HL-60/S4 treated with phorbol 12-myristate 13-acetate at 8.2 ng/mL for 4 days and 3 days (cell line): ENCODE measurements at regions not wholly inside any gene's neighbourhood (a gene's known extent, or its start where the extent isn't known, plus 50 kb on each side); places are given as distances from the start of the nearest gene placed in this dataset.
"Not testable (repeated sequence)": the region's sequence is repeated elsewhere in the genome, so short reads cannot be mapped to it uniquely, and the experiment has no call there.

Source experiments
- in situ Hi-C: fragments of 300-500 bp; cut with MboI; formaldehyde crosslinking; loops from 2 replicates; pipeline ENCODE4 v1.15.0; 2022; ENCODE audit warnings: low sequenced_read_pairs

DNA sequence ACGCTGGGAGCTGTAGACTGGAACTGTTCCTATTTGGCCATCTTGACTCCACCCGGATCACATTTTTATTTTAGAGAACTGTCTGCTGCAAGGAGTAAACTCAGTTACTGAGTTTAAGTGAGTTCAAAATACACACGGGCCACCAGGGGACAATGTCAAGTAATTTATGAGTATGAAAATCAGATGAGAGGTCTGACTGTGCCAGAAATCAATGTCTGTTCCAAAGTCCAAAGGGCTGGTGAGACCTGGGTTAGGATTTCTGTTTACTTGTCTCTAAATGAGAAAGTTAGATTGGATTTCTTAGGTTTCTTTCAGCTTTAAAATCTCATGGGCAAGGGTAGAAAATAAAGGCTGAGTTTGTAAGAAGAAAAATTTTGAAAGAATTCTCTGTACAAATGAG, 465.8 kb upstream of the MEIS1 start:
- in situ Hi-C loops = no loop called here

DNA sequence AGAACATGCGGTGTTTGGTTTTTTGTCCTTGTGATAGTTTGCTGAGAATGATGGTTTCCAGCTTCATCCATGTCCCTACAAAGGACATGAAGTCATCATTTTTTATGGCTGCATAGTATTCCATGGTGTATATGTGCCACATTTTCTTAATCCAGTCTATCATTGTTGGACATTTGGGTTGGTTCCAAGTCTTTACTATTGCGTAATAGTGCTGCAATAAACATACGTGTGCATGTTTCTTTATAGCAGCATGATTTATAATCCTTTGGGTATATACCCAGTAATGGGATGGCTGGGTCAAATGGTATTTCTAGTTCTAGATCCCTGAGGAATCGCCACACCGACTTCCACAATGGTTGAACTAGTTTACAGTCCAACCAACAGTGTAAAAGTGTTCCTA, 471.6 kb upstream of the MEIS1 start:
- in situ Hi-C loops = not testable (repeated sequence)

DNA sequence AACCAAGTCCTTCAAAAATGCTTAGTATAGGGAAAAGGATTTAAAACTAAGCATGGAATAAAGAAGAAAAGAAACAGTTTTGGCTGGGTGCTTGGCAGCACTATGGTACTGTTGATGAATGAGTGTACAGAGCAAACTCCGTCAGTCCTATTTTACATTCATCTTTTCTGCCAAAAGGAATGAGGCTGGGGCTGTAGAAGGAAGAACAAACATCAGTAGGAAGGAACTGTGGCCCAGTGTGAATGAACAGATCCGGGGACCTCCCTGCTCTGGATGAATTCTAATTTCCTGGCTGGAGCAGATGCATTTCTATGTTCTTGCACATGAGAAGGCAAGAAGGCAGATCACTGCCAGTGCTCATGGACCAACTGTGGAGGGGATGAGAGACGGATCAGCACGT, 474.0 kb upstream of the MEIS1 start:
- in situ Hi-C loops = no loop called here

DNA sequence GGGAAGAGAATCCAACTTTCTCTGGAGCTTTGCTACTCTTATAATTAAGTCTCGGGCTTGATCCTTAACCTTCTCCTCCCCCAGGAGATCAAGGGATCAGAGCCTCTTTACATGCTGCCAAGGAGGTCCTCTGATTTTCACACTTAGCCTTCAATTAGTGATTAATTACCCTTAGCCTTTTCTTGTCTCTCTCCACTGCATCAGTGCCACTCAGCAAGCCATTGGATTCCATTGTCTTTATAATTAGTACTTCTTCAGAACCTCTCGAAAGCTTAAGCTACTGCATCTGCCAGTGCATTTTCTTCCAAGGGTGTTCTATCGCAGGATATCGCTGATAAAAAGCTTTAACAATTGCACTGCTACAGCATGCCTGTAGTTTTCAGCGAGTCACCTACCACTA, 477.0 kb upstream of the MEIS1 start:
- in situ Hi-C loops = no loop called here

DNA sequence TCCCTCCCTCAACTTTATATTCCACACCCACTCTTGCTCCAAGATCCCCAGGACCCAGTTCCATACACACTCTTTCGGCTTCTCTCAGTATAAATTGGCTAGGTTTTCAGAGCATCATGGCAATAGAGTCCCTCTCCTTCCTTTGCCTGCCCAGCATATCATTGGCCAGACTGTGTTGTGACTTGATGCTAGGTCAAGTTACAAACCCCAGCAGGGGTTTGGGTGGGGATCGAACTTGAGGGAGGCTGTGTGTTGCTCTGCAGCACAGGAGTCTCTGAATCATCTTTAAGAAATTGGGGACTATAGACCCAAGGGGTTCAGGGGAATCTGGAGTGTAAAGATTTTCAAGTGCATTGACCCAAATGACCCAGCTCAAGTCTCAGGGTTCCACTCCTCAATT, 477.5 kb upstream of the MEIS1 start:
- in situ Hi-C loops = no loop called here

- in situ Hi-C loops = no loop called here
Observed at GRCh38 chr2:65955259-65955658, 479.7 kb upstream of the MEIS1 start.

DNA sequence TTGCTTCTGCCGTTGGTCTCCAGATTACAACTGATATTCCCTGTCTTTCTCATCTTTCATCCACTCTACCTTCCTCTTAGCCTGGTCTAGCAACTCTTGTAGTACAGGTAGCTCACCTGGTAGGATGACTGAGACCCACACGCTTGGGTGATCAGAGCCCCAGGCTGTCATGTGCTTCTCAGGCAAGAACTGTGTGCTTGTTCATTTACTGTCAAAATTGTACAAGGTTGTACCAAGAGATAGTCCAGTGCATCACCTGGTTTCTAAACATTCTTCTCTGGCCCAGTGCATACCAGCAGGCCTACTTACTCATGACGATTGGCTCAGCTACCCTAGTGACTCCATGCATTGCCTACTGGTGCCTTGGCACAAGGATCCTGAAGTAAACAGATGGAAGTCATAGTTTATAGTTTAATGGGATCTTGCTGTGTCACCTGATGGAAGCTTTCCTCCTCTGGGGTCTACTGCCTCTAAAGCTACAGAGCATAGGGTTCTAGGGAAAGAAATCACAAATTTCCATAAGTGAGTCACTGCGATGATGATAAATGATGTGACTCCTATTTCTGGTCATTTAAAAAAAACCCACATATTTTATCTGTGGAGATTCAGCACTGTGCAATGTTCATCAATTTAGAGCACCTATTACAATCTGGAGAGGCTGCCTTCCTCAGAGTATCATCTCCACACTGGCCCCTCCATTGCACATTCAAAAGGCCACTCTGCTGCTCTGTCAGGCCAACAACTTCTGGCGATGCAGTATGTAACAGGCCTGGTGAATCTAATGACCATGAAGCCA, 481.8 kb upstream of the MEIS1 start:
- in situ Hi-C loops = no loop called here

DNA sequence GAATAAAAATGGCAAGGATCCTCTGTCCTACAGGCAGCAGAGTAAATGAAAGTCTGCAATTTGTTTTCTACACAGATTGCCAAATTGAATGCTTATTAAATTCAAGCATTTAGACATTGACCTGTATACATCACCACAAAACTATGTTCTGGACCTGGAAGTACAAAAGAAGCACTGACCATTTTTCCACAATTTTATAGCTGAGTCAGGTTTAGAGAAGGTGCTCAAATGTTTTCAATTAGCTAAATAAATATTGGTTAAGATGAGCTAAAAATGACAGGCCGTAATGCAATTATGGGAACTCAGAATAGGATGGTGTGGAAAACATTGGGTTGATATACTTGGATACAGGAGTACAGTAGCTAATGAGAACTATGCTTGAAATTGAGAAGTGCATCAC, 490.7 kb upstream of the MEIS1 start:
- in situ Hi-C loops = no loop called here

DNA sequence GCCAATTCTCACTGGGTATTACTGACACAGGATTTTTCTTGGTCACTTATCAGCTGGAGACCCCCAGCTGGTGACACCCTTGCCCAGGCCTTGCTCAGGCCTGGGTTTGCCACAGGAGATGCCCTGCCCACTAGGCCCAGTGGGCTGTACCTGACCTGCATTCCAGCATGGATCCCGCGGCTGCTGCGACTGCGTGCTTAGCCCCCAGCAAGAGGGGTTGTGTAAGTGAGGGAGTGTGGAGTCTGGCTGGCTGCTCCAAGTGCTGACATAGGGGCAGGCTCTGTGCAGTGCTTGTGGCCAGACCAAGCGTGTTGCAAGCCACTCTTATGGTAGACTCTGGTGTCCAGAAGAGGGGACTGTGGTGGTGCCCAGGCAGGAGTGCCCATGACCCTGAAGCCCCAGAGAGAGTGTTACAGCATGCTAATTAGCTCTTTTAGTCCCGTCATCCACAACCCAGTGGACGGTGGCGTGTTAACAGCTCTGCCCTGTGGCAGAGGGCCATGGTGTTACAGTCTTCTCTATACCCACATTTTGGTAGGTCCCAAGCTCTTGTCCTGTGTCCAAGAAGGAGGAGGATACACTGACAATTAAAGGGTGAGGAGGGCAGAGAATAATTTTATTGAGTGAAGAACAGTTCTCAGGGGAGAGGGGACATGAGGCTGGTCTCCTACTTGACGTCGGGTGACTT, 491.7 kb upstream of the MEIS1 start:
- in situ Hi-C loops = no loop called here

DNA sequence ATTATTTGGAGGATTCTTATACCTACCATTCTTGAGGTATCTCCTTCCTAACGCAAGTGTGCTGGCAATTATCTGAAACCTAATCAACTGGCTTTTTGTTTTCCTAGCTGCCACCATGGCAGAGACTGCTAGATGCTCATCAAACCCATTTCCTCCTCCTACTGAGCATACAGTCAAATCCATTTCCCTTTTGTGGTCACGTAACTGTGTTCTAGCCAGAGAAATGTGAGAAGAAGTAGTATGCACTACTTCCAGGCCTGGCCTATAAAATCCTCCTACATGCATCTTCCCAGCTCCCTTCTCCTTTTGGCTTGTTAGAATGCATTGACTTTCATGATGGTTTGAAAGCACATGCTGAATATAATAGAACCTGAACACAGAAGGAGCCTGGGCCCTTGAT, 494.1 kb upstream of the MEIS1 start:
- in situ Hi-C loops = no loop called here

GRCh38 chr2:65939687-65940086, 495.2 kb upstream of the MEIS1 start:
- in situ Hi-C loops = no loop called here

GRCh38 chr2:65937379-65938160, 497.4 kb upstream of the MEIS1 start:
- in situ Hi-C loops = no loop called here

GRCh38 chr2:65934992-65935629, 499.8 kb upstream of the MEIS1 start:
- in situ Hi-C loops = no loop called here

DNA sequence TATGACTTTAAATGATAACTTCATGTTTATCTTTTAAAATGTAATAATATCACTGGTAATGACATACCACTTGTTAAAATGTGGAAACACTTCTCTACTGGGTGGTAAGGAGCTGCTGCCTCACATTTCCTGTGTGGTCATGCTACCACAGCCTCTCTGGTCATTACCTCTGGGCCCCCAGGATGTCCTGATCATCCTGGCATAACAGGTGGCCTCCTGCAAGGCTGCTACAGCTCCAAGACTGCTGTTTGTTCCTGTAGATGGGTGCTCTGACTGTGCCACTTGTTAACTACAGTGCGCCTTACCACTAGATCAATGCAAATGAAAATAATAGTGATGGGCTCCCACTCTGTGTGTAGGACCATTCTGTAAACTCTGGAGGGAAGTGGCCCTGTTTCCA, 500.2 kb upstream of the SPRED2 start:
- in situ Hi-C loops = no loop called here

- in situ Hi-C loops = no loop called here
Observed at GRCh38 chr2:65931056-65931455, 498.7 kb upstream of the SPRED2 start.

DNA sequence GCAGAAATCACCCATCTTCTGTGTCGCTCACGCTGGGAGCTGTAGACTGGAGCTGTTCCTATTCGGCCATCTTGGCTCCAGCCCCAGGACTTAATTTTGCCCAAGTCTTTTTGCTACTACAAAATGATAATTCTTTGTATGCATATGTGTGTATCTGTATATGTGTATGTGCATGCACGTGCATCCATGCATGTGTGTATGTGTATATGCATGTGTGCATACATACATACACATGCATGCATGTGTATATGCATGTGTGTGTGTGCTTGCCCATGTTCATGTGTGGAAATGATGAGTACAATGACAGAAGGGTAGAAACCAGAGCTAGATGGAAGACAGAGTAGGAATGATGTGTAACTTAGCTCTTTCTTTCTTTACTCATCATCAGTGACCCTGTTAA, 497.9 kb upstream of the SPRED2 start:
- in situ Hi-C loops = no loop called here

DNA sequence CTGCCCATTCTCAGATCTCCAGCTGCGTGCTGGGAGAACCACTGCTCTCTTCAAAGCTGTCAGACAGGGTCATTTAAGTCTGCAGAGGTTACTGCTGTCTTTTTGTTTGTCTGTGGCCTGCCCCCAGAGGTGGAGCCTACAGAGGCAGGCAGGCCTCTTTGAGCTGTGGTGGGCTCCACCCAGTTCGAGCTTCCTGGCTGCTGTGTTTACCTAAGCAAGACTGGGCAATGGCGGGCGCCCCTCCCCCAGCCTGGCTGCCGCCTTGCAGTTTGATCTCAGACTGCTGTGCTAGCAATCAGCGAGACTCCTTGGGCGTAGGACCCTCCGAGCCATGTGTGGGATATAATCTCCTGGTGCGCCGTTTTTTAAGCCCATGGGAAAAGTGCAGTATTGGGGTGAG, 497.3 kb upstream of the SPRED2 start:
- in situ Hi-C loops = not testable (repeated sequence)

DNA sequence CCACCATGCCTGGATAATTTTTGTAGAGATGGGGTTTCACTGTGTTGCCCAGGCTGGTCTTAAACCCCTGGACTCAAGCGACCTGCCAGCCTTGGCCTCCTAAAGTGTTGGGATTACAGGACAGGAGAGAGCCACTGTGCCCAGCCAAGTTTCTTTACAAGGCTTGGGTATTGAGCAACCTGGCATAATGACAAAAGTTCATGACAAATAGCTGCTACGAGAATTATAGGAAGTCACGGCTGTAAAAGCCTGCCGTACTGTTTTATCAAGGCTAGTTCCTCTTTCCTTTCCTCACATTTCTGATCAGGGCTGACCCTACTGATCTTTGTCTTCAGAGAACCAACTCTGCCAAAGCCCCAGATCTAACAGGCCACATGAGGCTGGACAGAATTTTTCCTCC, 490.4 kb upstream of the SPRED2 start:
- in situ Hi-C loops = no loop called here

DNA sequence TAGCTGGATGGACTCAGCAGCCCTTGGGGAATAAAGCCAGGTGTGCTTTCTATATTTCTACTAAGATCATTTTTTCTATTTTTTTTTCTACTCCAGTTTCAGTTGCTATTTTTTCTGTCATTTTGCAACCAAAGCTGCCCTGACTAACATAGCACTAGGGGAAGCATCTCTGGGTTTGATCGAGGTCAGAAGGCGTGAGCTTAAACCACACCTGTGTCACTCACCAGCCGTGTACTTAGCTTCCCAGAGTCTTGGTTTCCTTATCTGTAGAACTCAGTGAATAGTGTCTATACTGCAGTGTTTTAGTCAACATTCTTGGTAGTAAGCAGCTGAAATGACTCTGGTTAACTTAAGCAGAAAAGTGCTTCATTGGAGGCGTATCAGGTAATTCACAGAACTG, 489.6 kb upstream of the SPRED2 start:
- in situ Hi-C loops = no loop called here

DNA sequence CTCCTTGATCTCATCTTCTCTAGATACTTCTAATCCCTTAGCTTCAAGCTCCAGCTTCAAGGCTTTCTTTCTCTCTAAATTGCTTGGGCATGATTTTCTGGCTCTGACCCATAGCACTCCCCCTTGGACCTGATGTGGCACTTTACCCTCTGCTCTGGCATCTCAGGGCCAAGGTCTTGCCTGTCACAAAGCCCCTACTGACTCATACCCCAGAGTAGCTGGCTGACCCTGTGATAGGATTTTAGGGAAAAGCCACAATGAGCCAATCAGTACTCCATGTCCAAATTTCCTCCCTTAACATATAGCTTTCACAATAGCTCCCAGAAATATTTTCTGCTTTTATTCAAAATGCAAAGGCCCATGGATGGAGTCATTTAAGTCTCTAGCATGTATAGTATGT, 488.7 kb upstream of the SPRED2 start:
- in situ Hi-C loops = no loop called here

- in situ Hi-C loops = no loop called here
Observed at GRCh38 chr2:65920659-65921058, 488.3 kb upstream of the SPRED2 start.
